MM.1S (cell line): ENCODE measurements at regions not wholly inside any gene's neighbourhood (a gene's known extent, or its start where the extent isn't known, plus 50 kb on each side); places are given as distances from the start of the nearest gene placed in this dataset.

Experiments
- CTCF ChIP-seq: fragments of 300-600 bp; sonication (generic); IDR thresholded peaks from 2 replicates; pipeline ENCODE4 v1.5.1; 2016; ENCODE audit warnings: antibody characterized with exemption, low read length, mixed read lengths
- EZH2phosphoT487 ChIP-seq: fragments of 300-600 bp; sonication (generic); IDR thresholded peaks from 2 replicates; pipeline ENCODE4 v1.6.1; 2018; ENCODE audit warnings: antibody characterized with exemption, low read length

DNA sequence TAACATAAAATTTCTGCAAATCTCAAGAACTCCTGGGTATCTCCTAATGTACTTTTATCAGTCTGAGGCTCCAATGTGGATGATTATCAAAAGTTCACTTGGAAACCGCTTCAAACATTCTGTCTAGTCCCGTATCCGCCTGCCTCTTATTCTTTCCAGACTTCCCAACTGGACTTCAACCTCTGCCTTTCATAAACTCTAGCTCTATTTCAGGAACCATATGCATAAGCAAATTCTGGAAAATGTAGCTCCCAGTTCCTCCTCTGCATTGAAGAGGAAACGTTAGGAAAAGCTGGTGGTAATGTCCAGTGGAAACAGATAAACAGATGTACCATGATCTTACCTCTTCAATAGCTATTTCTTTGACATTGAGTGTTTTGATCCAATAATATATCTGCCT, 285.0 kb downstream of the KCNJ2 start:
- TF ChIP-seq CTCF = no peak
- TF ChIP-seq EZH2phosphoT487 = no peak
